ENCODE measurements at regions not wholly inside any gene's neighbourhood (a gene's known extent, or its start where the extent isn't known, plus 50 kb on each side); places are given as distances from the start of the nearest gene placed in this dataset.

DNA sequence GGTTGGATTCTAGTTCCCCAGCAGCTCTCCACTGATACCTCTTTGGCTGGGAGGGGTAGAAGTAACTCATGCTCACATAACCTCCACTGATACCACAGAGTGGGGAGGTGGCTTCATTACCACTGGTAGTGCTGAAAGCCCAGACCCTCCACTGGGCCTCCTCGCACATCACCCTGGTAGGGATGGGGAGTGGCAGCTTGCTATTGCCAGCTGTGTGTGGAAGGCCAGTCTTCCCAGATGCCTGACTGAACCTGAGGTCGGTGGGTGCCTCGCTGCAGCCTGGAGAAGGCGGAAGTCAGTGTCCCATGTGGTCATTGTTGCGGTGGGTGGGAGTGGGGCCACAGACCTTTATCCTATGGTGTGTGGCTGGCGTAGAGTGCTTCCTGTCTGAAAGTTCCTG is 138.0 kb downstream of the TAF11L14 start:
- no peak overlapping the region for H3K4me2 ChIP-seq (ENCODE audit: control insufficient read depth, extremely low read depth, insufficient read depth, low read depth, low read length)
- H3K79me2 ChIP-seq (ENCODE audit: control insufficient read depth, insufficient read depth, low read length), result no peaks in the 10 kb centered on the region
- no peaks in the 10 kb centered on the region for H3K27me3 ChIP-seq (ENCODE audit: control insufficient read depth, extremely low read depth, insufficient read depth, low read length)
- no peaks in the 10 kb centered on the region for H3K36me3 ChIP-seq (ENCODE audit: control insufficient read depth in 2 of 2, extremely low read depth in 1 of 2, insufficient read depth in 2 of 2, low read length in 2 of 2)
- TF ChIP-seq, protein P1, sequence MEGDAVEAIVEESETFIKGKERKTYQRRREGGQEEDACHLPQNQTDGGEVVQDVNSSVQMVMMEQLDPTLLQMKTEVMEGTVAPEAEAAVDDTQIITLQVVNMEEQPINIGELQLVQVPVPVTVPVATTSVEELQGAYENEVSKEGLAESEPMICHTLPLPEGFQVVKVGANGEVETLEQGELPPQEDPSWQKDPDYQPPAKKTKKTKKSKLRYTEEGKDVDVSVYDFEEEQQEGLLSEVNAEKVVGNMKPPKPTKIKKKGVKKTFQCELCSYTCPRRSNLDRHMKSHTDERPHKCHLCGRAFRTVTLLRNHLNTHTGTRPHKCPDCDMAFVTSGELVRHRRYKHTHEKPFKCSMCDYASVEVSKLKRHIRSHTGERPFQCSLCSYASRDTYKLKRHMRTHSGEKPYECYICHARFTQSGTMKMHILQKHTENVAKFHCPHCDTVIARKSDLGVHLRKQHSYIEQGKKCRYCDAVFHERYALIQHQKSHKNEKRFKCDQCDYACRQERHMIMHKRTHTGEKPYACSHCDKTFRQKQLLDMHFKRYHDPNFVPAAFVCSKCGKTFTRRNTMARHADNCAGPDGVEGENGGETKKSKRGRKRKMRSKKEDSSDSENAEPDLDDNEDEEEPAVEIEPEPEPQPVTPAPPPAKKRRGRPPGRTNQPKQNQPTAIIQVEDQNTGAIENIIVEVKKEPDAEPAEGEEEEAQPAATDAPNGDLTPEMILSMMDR (optimal IDR thresholded peaks at IDR 0.05 in 1 of 3, IDR thresholded peaks at IDR 0.05 in 1 of 3, conservative IDR thresholded peaks at IDR 0.05 in 1 of 3; ENCODE audit: extremely low read depth in 1 of 3, insufficient read depth in 2 of 3, low read length in 3 of 3), result no peak
- TF ChIP-seq EZH2 (IDR thresholded peaks at IDR 0.05; ENCODE audit: low read length), result no peak
- no peak overlapping the region for H2AFZ ChIP-seq (ENCODE audit: control insufficient read depth, low read length)
- no peak overlapping the region for H3K27ac ChIP-seq (ENCODE audit: control insufficient read depth, insufficient read depth, low read length)
- DNase-seq (ENCODE audit: low read depth, low spot score), result no peak
- dilution Hi-C loops (cut with MboI; ENCODE audit: extremely low pct_ligation_motif_present, low sequenced_read_pairs), result no loop called here
- FAIRE-seq, result no peak
- no peak overlapping the region for H3K4me3 ChIP-seq (ENCODE audit: control insufficient read depth in 2 of 3, extremely low read depth in 1 of 3, insufficient read depth in 2 of 3, low read depth in 1 of 3, low read length in 3 of 3)
- H4K20me1 ChIP-seq (ENCODE audit: control insufficient read depth, extremely low read depth, insufficient read depth, low read length), result no peaks in the 10 kb centered on the region
- H3K9me3 ChIP-seq (ENCODE audit: control insufficient read depth, low read depth, low read length), result no peaks in the 10 kb centered on the region
- no peak overlapping the region for H3K9ac ChIP-seq (ENCODE audit: control insufficient read depth, extremely low read depth, insufficient read depth, low read length)
- H3K4me1 ChIP-seq (ENCODE audit: control insufficient read depth, extremely low read depth, insufficient read depth, low read length), result no peaks in the 10 kb centered on the region
- H3K9me1 ChIP-seq (ENCODE audit: control insufficient read depth, extremely low read depth, insufficient read depth, low read length), result no peaks in the 10 kb centered on the region

- dilution Hi-C loops (cut with MboI; ENCODE audit: extremely low pct_ligation_motif_present, low sequenced_read_pairs), result no loop called here
- Histone ChIP-seq H3K36me3 (ENCODE audit: control insufficient read depth in 2 of 2, extremely low read depth in 1 of 2, insufficient read depth in 2 of 2, low read length in 2 of 2) (no peaks in the 10 kb centered on the region), H3K9me3 (ENCODE audit: control insufficient read depth, low read depth, low read length) (no peaks in the 10 kb centered on the region), H3K79me2 (ENCODE audit: control insufficient read depth, insufficient read depth, low read length) (no peaks in the 10 kb centered on the region), H4K20me1 (ENCODE audit: control insufficient read depth, extremely low read depth, insufficient read depth, low read length) (no peaks in the 10 kb centered on the region), H3K4me3 (ENCODE audit: control insufficient read depth in 2 of 3, extremely low read depth in 1 of 3, insufficient read depth in 2 of 3, low read depth in 1 of 3, low read length in 3 of 3) (no peak overlapping the region), H3K27ac (ENCODE audit: control insufficient read depth, insufficient read depth, low read length) (no peak overlapping the region), H3K4me2 (ENCODE audit: control insufficient read depth, extremely low read depth, insufficient read depth, low read depth, low read length) (no peak overlapping the region), H3K9me1 (ENCODE audit: control insufficient read depth, extremely low read depth, insufficient read depth, low read length) (no peaks in the 10 kb centered on the region), H2AFZ (ENCODE audit: control insufficient read depth, low read length) (no peak overlapping the region), H3K4me1 (ENCODE audit: control insufficient read depth, extremely low read depth, insufficient read depth, low read length) (no peaks in the 10 kb centered on the region), H3K9ac (ENCODE audit: control insufficient read depth, extremely low read depth, insufficient read depth, low read length) (no peak overlapping the region), H3K27me3 (ENCODE audit: control insufficient read depth, extremely low read depth, insufficient read depth, low read length) (no peaks in the 10 kb centered on the region)
- DNase-seq (ENCODE audit: low read depth, low spot score) (no peak), FAIRE-seq (no peak)
- no peak for TF ChIP-seq EZH2 (IDR thresholded peaks at IDR 0.05; ENCODE audit: low read length)
- TF ChIP-seq, protein P1 (optimal IDR thresholded peaks at IDR 0.05 in 1 of 3, IDR thresholded peaks at IDR 0.05 in 1 of 3, conservative IDR thresholded peaks at IDR 0.05 in 1 of 3; ENCODE audit: extremely low read depth in 1 of 3, insufficient read depth in 2 of 3, low read length in 3 of 3), result no peak
Observed at GRCh38 chr5:17785774-17786173, 151.5 kb downstream of the TAF11L14 start.
